SH-SY5Y (cell line): ENCODE measurements at regions not wholly inside any gene's neighbourhood (a gene's known extent, or its start where the extent isn't known, plus 50 kb on each side); places are given as distances from the start of the nearest gene placed in this dataset.

Source experiments
- GATA2 ChIP-seq: IDR thresholded peaks from 2 replicates; pipeline ENCODE4 v1.6.1; 2011; ENCODE audit warnings: mild to moderate bottlenecking, low read depth, low read length
- GATA3 ChIP-seq: IDR thresholded peaks from 2 replicates; pipeline ENCODE4 v1.6.1; 2011; ENCODE audit warnings: low read depth, mild to moderate bottlenecking, low read length, moderate library complexity

GRCh38 chr15:91622235-91622634 is 231.3 kb upstream of the SLCO3A1 start:
- no peak for TF ChIP-seq GATA2
- no peak for TF ChIP-seq GATA3
